ENCODE measurements at regions not wholly inside any gene's neighbourhood (a gene's known extent, or its start where the extent isn't known, plus 50 kb on each side); places are given as distances from the start of the nearest gene placed in this dataset.
A peak's percentile ranks its signal among the peaks of the same experiment; 100 is the strongest.

DNA sequence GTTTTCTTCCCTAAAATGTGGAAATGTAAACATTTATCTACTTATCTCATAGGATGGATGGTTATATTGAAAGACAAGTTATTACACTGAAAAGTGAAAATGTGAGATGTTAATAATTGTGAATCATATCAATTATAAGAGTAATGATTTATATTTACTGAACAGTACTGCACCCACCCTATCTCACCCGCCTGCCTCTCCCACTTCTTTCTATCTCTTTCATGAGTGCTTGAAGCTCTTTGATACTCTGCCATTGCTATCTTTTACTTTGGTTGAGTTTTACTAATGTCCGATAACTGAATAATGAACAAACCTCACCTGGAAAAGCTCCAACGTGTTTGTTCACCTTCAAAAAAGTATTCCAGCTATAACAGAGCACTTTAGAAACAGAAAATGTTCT is 263.0 kb upstream of the UBASH3B start:
- TF ChIP-seq, protein P1, sequence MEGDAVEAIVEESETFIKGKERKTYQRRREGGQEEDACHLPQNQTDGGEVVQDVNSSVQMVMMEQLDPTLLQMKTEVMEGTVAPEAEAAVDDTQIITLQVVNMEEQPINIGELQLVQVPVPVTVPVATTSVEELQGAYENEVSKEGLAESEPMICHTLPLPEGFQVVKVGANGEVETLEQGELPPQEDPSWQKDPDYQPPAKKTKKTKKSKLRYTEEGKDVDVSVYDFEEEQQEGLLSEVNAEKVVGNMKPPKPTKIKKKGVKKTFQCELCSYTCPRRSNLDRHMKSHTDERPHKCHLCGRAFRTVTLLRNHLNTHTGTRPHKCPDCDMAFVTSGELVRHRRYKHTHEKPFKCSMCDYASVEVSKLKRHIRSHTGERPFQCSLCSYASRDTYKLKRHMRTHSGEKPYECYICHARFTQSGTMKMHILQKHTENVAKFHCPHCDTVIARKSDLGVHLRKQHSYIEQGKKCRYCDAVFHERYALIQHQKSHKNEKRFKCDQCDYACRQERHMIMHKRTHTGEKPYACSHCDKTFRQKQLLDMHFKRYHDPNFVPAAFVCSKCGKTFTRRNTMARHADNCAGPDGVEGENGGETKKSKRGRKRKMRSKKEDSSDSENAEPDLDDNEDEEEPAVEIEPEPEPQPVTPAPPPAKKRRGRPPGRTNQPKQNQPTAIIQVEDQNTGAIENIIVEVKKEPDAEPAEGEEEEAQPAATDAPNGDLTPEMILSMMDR (IDR thresholded peaks at IDR 0.05): no peak
- Mint-ChIP-seq H3K4me3 (no peak overlapping the region), H3K4me1 (ENCODE audit: low read depth) (no peaks in the 10 kb centered on the region), H3K27me3 (no peaks in the 10 kb centered on the region), H3K9me3 (no peaks in the 10 kb centered on the region), H3K27ac (no peak overlapping the region), H3K36me3 (ENCODE audit: low read depth) (no peaks in the 10 kb centered on the region)
- CTCF ChIA-PET: no interaction called here
- intact Hi-C loops (cut with micrococcal nuclease): no loop called here
- DNase-seq (no peak), ATAC-seq (no peak)
- POLR2A ChIA-PET: no interaction called here

DNA sequence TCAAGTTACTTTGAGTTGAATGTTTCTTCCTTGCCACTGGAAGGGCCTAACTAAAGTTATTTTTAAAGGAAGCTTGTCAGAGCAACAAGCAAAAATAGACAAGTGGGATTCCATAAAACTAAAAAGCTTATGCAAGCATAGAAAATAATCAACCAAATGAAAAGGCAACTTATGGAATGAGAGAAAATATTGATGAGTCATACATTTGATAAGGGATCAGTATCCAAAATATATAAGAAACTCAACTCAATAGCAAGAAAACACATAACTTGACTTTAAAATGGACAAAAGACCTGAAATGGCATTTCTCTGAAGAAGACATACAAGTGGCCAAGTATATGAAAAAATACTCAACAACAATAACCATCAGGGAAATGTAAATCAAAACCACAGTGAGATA is 264.5 kb upstream of the UBASH3B start:
- CTCF ChIA-PET: no interaction called here
- no peaks in the 10 kb centered on the region for H3K9me3 Mint-ChIP-seq
- POLR2A ChIA-PET: no interaction called here
- H3K36me3 Mint-ChIP-seq (ENCODE audit: low read depth): no peaks in the 10 kb centered on the region
- no peaks in the 10 kb centered on the region for H3K4me1 Mint-ChIP-seq (ENCODE audit: low read depth)
- TF ChIP-seq, protein P1 (IDR thresholded peaks at IDR 0.05): no peak
- intact Hi-C loops (cut with micrococcal nuclease): no loop called here
- ATAC-seq (no peak), DNase-seq (no peak)
- H3K4me3 Mint-ChIP-seq: no peak overlapping the region
- H3K27me3 Mint-ChIP-seq: no peaks in the 10 kb centered on the region
- H3K27ac Mint-ChIP-seq: no peak overlapping the region

DNA sequence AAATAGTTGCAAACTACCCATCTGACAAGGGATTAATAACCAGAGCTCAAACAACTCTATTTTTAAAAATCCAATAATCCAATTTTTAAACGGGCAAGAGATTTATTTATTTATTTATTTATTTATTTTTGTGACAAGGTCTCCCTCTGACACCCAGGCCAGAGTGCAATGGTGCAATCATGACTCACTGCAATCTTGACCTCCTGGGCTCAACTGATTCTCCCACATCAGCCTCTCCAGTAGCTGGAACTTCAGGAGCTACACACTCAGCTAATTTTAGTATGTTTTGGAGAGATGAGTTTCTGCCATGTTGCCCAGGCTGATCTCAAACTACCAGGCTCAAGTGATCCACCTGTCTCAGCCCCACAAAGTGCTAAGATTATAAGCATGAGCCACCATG is 267.2 kb upstream of the BLID start:
- TF ChIP-seq, protein P1 (IDR thresholded peaks at IDR 0.05): no peak
- DNase-seq: no peak
- CTCF ChIA-PET: no interaction called here
- Mint-ChIP-seq H3K27me3 (no peaks in the 10 kb centered on the region), H3K4me1 (ENCODE audit: low read depth) (no peaks in the 10 kb centered on the region), H3K9me3 (peaks cover 8% of the 10 kb centered on the region), H3K4me3 (no peak overlapping the region), H3K27ac (no peak overlapping the region), H3K36me3 (ENCODE audit: low read depth) (no peaks in the 10 kb centered on the region)
- POLR2A ChIA-PET: no interaction called here
- intact Hi-C loops (cut with micrococcal nuclease): no loop called here
- ATAC-seq: no peak

DNA sequence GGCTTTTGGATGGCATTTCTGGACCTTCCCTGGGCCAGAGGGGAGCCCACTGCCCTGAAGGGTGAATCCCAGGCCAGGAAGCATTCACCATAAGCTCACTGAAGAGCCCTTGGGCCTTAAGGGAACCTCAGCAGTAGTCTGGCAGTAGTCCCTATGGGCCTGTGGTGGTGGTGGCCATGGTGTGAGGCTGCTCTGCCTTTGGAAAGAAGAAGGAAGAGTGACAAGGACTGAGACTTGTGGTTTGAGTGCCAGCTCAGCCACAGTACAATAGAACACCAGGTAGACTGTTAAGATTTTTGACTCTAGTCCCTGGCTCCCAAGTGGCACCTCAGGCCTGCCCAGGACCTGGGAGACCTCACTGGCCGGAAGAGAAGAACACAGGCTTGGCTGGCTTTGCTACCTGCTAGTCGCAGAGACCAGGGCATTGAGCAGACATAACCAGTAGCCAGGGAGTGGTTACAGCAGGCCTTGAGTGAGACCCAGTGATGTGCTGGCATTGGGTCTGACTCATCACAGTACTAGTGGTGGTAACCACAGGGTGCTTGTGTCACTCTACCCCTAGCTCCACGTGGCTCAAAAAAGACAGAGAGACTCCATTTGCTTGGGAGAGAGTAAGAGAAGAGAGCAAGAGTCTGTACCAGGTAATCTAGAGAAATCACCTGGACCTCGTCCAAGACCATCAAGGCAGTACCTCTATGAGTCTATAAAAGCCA is 259.8 kb upstream of the BLID start:
- peak; percentile 4 for DNase-seq
- Mint-ChIP-seq H3K4me1 (ENCODE audit: low read depth) (no peaks in the 10 kb centered on the region), H3K27me3 (peaks cover 3% of the 10 kb centered on the region), H3K9me3 (peaks cover 5% of the 10 kb centered on the region), H3K27ac (no peak overlapping the region), H3K4me3 (no peak overlapping the region), H3K36me3 (ENCODE audit: low read depth) (no peaks in the 10 kb centered on the region)
- ChIA-PET CTCF (no interaction called here), POLR2A (interaction anchor here (1.0 kb wide), 1 partner anchor 61 kb away, joined by 4 read pairs; no protein-coding TSS in a partner anchor)
- TF ChIP-seq, protein P1 (IDR thresholded peaks at IDR 0.05): no peak
- intact Hi-C loops (cut with micrococcal nuclease): no loop called here
- ATAC-seq: no peak

DNA sequence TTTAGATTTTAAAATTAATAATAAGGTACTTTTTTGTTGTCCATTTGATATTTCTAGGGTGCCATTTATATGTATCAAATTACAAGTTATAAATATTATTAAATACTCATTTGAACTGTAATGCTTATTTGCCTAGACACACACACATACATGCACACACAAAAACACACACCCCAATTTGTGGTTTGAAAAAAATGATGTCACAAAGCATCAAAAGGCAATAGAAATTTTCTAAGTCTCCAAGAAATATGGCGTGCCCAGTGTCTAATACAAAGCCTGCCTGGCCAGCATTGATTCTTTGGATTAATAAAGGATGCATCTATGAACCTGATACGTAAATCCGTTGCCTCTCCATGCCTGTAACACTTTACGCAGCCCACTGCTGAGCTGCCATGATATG is 252.8 kb upstream of the BLID start:
- H3K4me1 Mint-ChIP-seq (ENCODE audit: low read depth): no peaks in the 10 kb centered on the region
- no peak overlapping the region for H3K27ac Mint-ChIP-seq
- intact Hi-C loops (cut with micrococcal nuclease): no loop called here
- POLR2A ChIA-PET: no interaction called here
- CTCF ChIA-PET: no interaction called here
- DNase-seq (no peak), ATAC-seq (no peak)
- H3K36me3 Mint-ChIP-seq (ENCODE audit: low read depth): no peaks in the 10 kb centered on the region
- no peaks in the 10 kb centered on the region for H3K27me3 Mint-ChIP-seq
- no peak overlapping the region for H3K4me3 Mint-ChIP-seq
- TF ChIP-seq, protein P1 (IDR thresholded peaks at IDR 0.05): no peak
- H3K9me3 Mint-ChIP-seq: no peaks in the 10 kb centered on the region

Data from activated CD8-positive, alpha-beta T cell treated with anti-CD3 and anti-CD28 coated beads for 36 hours (primary cell).